OCI-LY1 (cell line): ENCODE measurements at regions not wholly inside any gene's neighbourhood (a gene's known extent, or its start where the extent isn't known, plus 50 kb on each side); places are given as distances from the start of the nearest gene placed in this dataset.

Experiments
- EZH2 ChIP-seq: fragments of 200-600 bp; sonication (generic), shearing (Covaris generic); IDR thresholded peaks from 2 replicates; pipeline ENCODE4 v1.8.0; 2017; ENCODE audit warnings: borderline replicate concordance, mixed run types, mild to moderate bottlenecking, antibody characterized with exemption, low read length, moderate library complexity, mixed read lengths
- TF ChIP-seq, protein P1 (sequence below): fragments of 200-600 bp; sonication (generic), shearing (Covaris generic); IDR thresholded peaks from 2 replicates; pipeline ENCODE4 v1.5.1; 2017; ENCODE audit warnings: mild to moderate bottlenecking, antibody characterized with exemption, low read length, moderate library complexity, mixed read lengths

DNA sequence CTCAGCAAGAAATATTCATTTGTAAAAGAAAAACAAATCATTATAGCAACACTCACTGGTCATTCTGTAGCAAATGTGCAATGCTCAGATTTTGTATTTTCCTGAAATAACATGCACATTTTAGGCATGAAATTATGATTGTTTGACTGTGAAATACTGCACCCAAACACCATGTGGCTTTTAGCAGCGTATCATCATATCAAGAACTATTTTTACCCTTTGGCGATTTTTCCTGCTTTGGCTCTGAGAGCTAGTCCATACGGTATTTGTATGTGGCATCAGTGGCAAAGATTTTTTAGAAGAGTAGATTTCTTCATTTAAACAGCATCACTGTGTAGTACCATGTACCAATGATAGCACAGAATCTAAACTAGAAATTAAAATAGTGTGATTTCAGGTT lies 493.1 kb downstream of the NR4A2 start:
- TF ChIP-seq, protein P1, sequence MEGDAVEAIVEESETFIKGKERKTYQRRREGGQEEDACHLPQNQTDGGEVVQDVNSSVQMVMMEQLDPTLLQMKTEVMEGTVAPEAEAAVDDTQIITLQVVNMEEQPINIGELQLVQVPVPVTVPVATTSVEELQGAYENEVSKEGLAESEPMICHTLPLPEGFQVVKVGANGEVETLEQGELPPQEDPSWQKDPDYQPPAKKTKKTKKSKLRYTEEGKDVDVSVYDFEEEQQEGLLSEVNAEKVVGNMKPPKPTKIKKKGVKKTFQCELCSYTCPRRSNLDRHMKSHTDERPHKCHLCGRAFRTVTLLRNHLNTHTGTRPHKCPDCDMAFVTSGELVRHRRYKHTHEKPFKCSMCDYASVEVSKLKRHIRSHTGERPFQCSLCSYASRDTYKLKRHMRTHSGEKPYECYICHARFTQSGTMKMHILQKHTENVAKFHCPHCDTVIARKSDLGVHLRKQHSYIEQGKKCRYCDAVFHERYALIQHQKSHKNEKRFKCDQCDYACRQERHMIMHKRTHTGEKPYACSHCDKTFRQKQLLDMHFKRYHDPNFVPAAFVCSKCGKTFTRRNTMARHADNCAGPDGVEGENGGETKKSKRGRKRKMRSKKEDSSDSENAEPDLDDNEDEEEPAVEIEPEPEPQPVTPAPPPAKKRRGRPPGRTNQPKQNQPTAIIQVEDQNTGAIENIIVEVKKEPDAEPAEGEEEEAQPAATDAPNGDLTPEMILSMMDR, result no peak
- no peak for TF ChIP-seq EZH2
